Posterior vena cava (tissue), 2 donors: ENCODE measurements at regions not wholly inside any gene's neighbourhood (a gene's known extent, or its start where the extent isn't known, plus 50 kb on each side); places are given as distances from the start of the nearest gene placed in this dataset.

Source experiments
- DNase-seq: peaks from one replicate; pipeline ENCODE4 v3.0.0-alpha.2; 2020; ENCODE audit warnings: low spot score
- intact Hi-C, 2 donors: fragments of 100-400 bp; cut with DNase I; formaldehyde crosslinking; loops; one replicate each; pipeline versions ENCODE4 v1.14.1 to v1.14.2; 2022 to 2023
- donor health status: DM: yes; HTN: yes; CAD: no.
- donor health status: DM: yes; HTN: yes; CAD: no.

DNA sequence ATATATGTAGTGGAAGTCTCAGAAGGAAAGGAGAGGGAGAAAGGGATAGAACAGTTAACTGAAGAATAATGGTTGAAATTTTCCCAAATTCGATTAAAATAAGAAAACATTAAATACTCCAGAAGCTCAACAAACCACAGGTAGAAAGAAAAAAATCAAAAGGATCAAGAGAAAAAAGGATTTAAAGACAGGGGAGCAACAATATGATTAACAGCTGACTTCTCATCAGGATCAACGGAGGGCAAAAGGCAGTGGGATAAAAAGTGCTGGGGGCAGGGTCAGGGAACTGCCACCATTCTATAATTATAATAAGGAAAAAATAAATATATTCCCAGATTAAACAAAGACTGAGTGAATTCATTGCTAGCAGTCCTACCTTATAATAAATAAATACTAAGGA is 55.3 kb downstream of the CDKN2C start:
- no peak for DNase-seq
- intact Hi-C loops, result no loop called here

DNA sequence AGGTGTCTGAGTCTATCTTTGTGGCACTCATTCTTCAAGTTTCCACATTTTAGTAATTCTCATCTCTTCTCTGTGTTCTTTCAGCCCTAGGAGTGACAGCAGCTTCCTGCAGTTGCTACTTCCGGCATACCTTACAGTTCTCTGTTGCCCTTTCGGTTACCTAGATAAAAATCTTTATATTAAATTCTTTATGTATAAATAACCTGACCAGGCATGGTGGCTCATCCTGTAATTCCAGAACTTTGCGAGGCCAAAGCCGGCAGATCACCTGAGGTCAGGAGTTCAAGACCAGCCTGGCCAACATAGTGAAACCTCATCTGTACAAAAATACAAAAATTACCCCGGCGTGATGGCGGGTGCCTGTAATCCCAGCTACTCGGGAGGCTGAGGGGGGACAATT is 62.9 kb downstream of the CDKN2C start:
- DNase-seq, result no peak
- intact Hi-C loops, result loop anchor here in 1 of 2 donors (10.0 kb wide), 1 partner anchor 248 kb away; no protein-coding TSS in a partner anchor

DNA sequence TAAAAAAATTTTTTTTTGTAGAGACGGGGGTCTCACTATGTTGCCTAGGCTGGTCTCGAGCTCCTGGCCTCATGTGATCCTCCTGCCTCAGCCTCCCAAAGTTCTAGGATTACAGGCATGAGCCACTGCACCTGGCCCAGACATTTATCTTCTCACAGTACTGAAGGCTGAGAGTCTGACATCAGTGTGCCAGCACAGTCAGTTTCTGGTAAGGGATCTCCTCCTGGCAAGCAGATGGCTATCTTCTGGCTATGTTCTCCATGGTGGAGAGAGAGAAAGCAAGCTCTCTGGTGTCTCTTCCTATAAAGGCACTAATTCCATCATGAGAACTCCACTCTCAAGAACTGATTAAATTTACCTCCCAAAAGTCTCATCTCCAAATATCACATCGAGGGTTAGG is 57.8 kb upstream of the C1orf185 start:
- intact Hi-C loops, result no loop called here
- DNase-seq, result no peak

DNA sequence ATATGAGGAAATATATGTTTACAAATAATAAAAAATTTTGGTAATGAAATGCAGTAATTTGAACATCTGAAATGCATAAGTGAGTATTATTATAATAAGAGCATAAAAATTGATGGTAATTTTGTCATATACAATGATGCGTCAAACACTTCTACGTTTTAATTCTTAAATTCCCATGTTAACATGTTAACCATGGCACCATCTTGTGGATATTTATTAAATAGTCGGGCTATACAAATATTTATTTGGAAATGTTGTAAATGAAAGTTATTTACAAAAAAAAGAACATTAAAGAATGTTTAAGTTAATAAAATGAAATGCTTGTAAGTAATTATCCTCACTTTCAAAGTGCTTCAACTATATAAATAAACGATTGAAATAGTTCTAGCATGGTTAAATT is 57.2 kb upstream of the C1orf185 start:
- intact Hi-C loops, result no loop called here
- DNase-seq, result no peak

DNA sequence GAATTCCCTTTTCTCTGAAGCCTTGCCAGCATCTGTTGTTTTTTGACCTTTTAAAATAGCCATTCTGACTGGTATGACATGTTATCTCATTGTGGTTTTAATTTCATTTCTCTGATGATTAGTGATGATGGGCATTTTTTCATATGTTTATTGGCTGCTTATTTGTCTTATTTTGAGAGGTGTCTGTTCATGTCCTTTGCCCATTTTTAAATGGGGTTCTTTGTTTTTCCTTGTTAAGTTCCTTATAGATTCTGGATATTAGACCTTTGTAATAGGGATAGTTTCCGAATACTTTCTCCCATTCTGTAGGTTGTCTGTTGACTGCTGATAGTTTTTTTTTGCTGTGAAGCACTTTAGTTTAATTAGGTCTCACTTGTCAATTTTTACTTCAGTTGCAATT is 54.0 kb upstream of the C1orf185 start:
- no peak for DNase-seq
- intact Hi-C loops, result no loop called here

DNA sequence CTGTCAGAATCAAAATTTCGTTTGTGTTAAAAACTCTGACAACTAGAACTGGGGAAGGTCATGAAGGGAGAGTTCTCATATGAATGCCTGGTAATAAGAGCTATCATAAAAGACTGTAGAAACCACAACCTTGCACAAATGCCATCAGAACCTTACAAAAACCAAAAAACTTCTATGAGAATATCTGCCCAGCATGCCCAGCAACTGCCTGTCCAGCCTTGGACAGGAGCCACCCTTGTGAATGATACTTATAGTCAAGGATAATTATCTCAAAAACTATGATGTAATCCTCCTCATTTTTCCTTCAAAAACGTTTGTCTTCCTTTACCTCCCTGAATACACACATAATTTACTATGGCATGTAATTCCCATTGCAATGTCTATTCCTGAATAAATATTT is 53.4 kb upstream of the C1orf185 start:
- no peak for DNase-seq
- intact Hi-C loops, result no loop called here
